CD4-positive, alpha-beta T cell treated with Interleukin-4 for 4 hours (primary cell): ENCODE measurements at regions not wholly inside any gene's neighbourhood (a gene's known extent, or its start where the extent isn't known, plus 50 kb on each side); places are given as distances from the start of the nearest gene placed in this dataset.

Source experiments
- DNase-seq: peaks from one replicate; pipeline ENCODE4 v3.0.0-alpha.2; 2020

- DNase-seq, result no peak
Measured at GRCh38 chr6:91580635-91581034, 993.8 kb upstream of the MAP3K7 start.

GRCh38 chr6:91575032-91575431 is 988.2 kb upstream of the MAP3K7 start:
- no peak for DNase-seq

DNA sequence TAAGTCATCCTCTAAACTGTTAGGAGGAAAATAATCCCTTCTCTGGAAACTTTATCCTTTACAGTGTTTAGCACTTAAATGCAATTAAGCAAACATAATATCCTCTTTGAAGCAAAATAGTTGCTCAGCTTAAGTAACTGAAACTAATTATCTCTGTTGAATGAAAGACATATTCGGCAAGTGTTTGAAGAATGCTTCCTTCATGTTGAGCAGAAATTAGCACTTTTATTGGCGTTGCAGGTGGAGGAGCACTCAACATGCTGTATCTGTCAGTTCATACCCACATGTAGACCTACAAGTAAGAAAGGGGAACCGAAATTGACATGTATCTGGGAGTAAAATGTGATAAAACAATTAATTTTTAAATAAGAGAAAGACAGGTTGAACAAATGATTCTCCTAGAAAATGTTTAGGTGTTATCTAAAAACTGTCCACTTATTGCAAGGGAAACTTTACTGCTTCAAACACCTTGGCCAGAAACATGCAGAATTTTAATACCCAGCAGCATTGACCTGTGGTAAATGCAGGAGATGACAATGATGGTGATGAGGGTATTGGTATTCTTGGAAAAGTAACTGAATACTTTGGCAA is 987.0 kb upstream of the MAP3K7 start:
- no peak for DNase-seq

GRCh38 chr6:91572878-91573277 is 986.0 kb upstream of the MAP3K7 start:
- no peak for DNase-seq

- no peak for DNase-seq
Measured at GRCh38 chr6:91569071-91569470, 982.2 kb upstream of the MAP3K7 start.

- no peak for DNase-seq
Measured at GRCh38 chr6:91566467-91566866, 979.6 kb upstream of the MAP3K7 start.

- DNase-seq, result no peak
Measured at GRCh38 chr6:91565207-91565606, 978.3 kb upstream of the MAP3K7 start.

DNA sequence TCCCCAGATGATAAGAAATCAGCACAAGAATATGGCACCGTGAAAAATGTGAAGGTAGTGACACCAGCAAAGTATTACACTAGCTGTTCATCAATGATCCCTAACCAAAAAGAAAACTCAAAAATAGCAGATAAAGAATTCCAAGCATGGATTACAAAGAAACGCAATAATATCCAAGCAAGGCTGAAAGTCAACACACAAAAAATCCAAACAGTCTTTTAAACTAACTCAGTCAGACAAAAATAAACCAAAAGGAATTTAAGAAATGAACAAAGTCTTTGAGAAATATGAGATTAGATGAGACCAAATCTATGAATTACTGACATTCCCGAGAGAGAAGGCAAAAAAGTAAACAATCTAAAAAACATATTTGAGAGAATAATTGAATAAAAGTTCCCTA is 976.1 kb upstream of the MAP3K7 start:
- no peak for DNase-seq

GRCh38 chr6:91560409-91560808 is 973.5 kb upstream of the MAP3K7 start:
- DNase-seq, result no peak

DNA sequence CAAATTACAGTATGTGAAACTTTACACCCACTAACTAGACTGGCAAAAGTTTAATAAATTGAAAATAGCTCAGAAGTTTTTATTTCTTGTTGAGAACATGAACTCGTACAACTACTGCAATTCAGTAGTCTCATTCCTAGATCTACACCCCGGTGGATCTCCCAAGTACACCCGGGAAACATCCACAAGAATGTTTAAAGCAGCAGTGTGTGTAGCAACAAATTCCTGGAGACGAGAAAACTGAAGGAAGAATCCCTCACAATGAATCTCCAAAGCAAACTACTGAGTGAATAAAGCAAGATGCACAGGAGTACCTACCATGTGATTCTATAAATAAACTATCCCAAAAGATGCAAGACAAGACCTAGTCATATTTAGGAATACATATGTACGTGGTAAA is 954.0 kb upstream of the MAP3K7 start:
- no peak for DNase-seq

- no peak for DNase-seq
Measured at GRCh38 chr6:91539456-91539855, 952.6 kb upstream of the MAP3K7 start.

- no peak for DNase-seq
Measured at GRCh38 chr6:91538622-91539021, 951.8 kb upstream of the MAP3K7 start.

- no peak for DNase-seq
Measured at GRCh38 chr6:91534614-91535013, 947.7 kb upstream of the MAP3K7 start.

GRCh38 chr6:91523511-91523910 is 936.6 kb upstream of the MAP3K7 start:
- DNase-seq, result no peak

- no peak for DNase-seq
Measured at GRCh38 chr6:91521999-91522398, 935.1 kb upstream of the MAP3K7 start.

GRCh38 chr6:91509711-91510110 is 922.8 kb upstream of the MAP3K7 start:
- DNase-seq, result no peak

DNA sequence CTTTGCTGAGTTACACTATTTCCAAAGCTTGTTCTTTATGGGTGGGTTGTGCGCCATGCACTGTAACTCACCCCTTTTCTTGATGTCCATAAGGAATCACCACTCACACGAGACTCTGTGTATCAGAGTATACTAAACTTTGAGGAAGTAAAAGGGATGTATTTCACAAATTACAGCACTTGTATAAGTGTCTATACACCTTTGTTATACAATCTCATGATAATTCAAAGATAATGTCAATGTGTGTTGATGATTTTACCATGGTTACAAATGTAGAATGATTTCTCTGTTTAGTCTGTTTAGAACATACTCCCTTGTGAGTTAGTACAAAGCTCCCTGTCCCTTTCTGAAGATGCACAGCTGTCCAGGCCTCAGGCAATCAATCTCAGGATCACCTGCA is 922.2 kb upstream of the MAP3K7 start:
- no peak for DNase-seq

DNA sequence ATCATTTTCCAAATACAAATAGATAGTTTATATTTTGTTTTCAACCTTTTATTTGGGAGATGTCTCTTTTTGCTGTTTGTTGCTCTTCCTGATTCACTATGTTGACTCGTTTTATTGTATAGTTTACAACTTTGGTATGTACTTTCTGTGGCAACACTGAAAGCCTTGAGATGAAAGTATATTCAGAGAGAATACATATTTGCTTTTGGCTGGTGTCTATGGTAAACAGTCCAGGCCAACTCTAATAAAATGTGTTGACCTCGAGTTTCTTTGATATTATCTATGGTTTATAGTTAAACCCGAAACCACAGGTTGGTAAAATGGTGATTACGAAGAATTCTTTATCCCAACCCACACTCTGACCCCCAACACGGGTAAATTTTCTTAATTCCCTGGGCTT is 919.6 kb upstream of the MAP3K7 start:
- no peak for DNase-seq

GRCh38 chr6:91505199-91505598 is 918.3 kb upstream of the MAP3K7 start:
- no peak for DNase-seq

- no peak for DNase-seq
Measured at GRCh38 chr6:91501930-91502329, 915.1 kb upstream of the MAP3K7 start.

- no peak for DNase-seq
Measured at GRCh38 chr6:91500689-91501303, 913.9 kb upstream of the MAP3K7 start.

DNA sequence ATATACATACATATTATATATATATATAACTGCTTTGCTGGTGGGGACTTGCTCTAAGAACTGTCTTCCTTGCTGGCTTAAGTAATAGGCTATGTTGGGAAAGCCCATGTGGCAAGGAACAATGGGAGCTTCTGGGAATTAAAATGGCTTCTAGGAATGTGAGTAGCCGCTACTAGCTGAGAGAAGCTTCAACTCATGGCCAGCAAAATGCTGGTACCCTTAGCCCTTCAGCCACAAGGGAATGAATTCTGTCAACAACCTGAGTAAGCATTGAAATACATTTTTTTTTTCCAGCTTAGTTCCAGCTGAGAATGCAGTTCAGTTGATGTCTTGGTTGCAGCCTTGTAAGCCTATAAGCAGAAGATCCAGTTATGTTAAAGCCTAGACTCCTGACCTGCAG is 911.7 kb upstream of the MAP3K7 start:
- DNase-seq, result no peak

DNA sequence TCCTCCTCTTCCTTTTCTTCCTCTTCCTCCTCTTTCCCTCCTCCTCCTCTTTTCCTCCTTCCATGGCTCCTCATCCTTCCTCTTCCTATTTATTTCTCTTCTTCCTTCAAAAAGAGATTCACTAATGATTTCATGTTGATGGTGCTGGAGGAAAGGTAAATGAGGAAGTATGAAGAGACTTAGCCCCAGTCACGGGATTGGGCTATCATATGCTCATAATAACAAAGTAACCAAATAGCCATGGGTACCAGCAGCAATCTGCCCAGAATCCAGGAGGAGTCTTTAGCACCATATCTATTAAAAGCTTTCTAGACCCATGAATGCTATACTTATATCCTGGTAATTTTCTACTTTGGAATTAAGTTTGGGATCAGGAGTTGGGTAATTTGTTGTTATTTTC is 910.9 kb upstream of the MAP3K7 start:
- no peak for DNase-seq

- no peak for DNase-seq
Measured at GRCh38 chr6:91490671-91491301, 903.9 kb upstream of the MAP3K7 start.
